HEK293 (cell line): ENCODE measurements at regions not wholly inside any gene's neighbourhood (a gene's known extent, or its start where the extent isn't known, plus 50 kb on each side); places are given as distances from the start of the nearest gene placed in this dataset.

ENCODE experiments used
- CTCF ChIA-PET: fragments of 350-600 bp; formaldehyde crosslinking; extraction: SDS; loops from one replicate; lab custom pipeline; 2021; ENCODE audit warnings: antibody characterized with exemption; lab: Yijun Ruan, JAX
- POLR2A ChIA-PET: fragments of 300-600 bp; formaldehyde crosslinking; extraction: SDS; loops from one replicate; lab custom pipeline; 2020; ENCODE audit warnings: antibody characterized with exemption, inconsistent platforms; lab: Yijun Ruan, JAX
- H3K27ac ChIP-seq: fragments of 200-500 bp; sonication (Bioruptor generic); 2 replicates; pipeline ENCODE4 v1.5.1; 2014; ENCODE audit warnings: low read depth, low read length, control low read depth, inconsistent platforms; ENCODE audit errors: extremely low read depth
- H3K36me3 ChIP-seq, 2 experiments: fragments of 200-500 bp in 1 of 2; sonication (Bioruptor generic) in 1 of 2; 1 replicate in 1 of 2; 2 replicates in 1 of 2; pipeline ENCODE4 v1.5.1; 2014 to 2017; ENCODE audit warnings: inconsistent platforms in 2 of 2, low read length in 2 of 2; ENCODE audit not compliant: control insufficient read depth in 2 of 2, insufficient read depth in 1 of 2
- H3K4me1 ChIP-seq: fragments of 200-500 bp; sonication (Bioruptor generic); 2 replicates; pipeline ENCODE4 v1.5.1; 2014; ENCODE audit warnings: mild to moderate bottlenecking, low read length, inconsistent platforms; ENCODE audit not compliant: control insufficient read depth, insufficient read depth
- H3K4me3 ChIP-seq: 2 replicates; pipeline ENCODE4 v1.5.1; 2011; ENCODE audit warnings: low read depth, mild to moderate bottlenecking, control low read depth, low read length, moderate library complexity
- H3K9me3 ChIP-seq: fragments of 200-500 bp; sonication (Bioruptor generic); 2 replicates; pipeline ENCODE4 v1.5.1; 2014; ENCODE audit warnings: low read depth, low read length, inconsistent platforms; ENCODE audit not compliant: control insufficient read depth, insufficient read depth
- CTCF ChIP-seq: fragments of 450-650 bp; formaldehyde crosslinking; IDR thresholded peaks from 2 replicates; pipeline ENCODE4 v1.5.1; 2016; ENCODE audit warnings: missing biosample characterization, missing genetic modification characterization
- KLF1 ChIP-seq: fragments of 450-650 bp; formaldehyde crosslinking; IDR thresholded peaks from 2 replicates; pipeline ENCODE4 v1.5.1; 2016; ENCODE audit warnings: missing biosample characterization, missing genetic modification characterization
- OSR2 ChIP-seq: fragments of 450-650 bp; formaldehyde crosslinking; IDR thresholded peaks from 2 replicates; pipeline ENCODE4 v1.5.1; 2016; ENCODE audit warnings: missing biosample characterization, missing genetic modification characterization
- ZBTB11 ChIP-seq: fragments of 450-650 bp; formaldehyde crosslinking; conservative IDR thresholded peaks from 2 replicates; pipeline ENCODE4 v1.5.1; 2016; ENCODE audit warnings: low read depth, missing biosample characterization, missing genetic modification characterization
- ZBTB8A ChIP-seq: fragments of 450-650 bp; formaldehyde crosslinking; IDR thresholded peaks from 2 replicates; pipeline ENCODE4 v1.5.1; 2016; ENCODE audit warnings: missing biosample characterization, missing genetic modification characterization
- ZFP37 ChIP-seq: fragments of 450-650 bp; formaldehyde crosslinking; IDR thresholded peaks from 2 replicates; pipeline ENCODE4 v1.5.1; 2016; ENCODE audit warnings: missing biosample characterization, missing genetic modification characterization
- ZNF114 ChIP-seq: fragments of 450-650 bp; formaldehyde crosslinking; IDR thresholded peaks from 2 replicates; pipeline ENCODE4 v1.5.0; 2017; ENCODE audit warnings: missing biosample characterization, missing genetic modification characterization
- ZNF138 ChIP-seq: fragments of 450-650 bp; formaldehyde crosslinking; IDR thresholded peaks from 2 replicates; pipeline ENCODE4 v1.5.1; 2016; ENCODE audit warnings: missing biosample characterization, missing genetic modification characterization, borderline replicate concordance
- ZNF140 ChIP-seq: fragments of 450-650 bp; formaldehyde crosslinking; IDR thresholded peaks from 2 replicates; pipeline ENCODE4 v1.5.1; 2016; ENCODE audit warnings: missing biosample characterization, missing genetic modification characterization
- ZNF16 ChIP-seq: fragments of 450-650 bp; formaldehyde crosslinking; IDR thresholded peaks from 2 replicates; pipeline ENCODE4 v1.5.1; 2016; ENCODE audit warnings: low read depth, missing biosample characterization, missing genetic modification characterization
- ZNF169 ChIP-seq: fragments of 450-650 bp; formaldehyde crosslinking; IDR thresholded peaks from 2 replicates; pipeline ENCODE4 v1.5.1; 2016; ENCODE audit warnings: missing biosample characterization, missing genetic modification characterization
- ZNF26 ChIP-seq: fragments of 450-650 bp; formaldehyde crosslinking; IDR thresholded peaks from 2 replicates; pipeline ENCODE4 v1.5.1; 2016; ENCODE audit warnings: missing biosample characterization, missing genetic modification characterization
- ZNF311 ChIP-seq: fragments of 450-650 bp; formaldehyde crosslinking; IDR thresholded peaks from 2 replicates; pipeline ENCODE4 v1.5.1; 2017; ENCODE audit warnings: missing biosample characterization, missing genetic modification characterization, borderline replicate concordance
- ZNF350 ChIP-seq: fragments of 450-650 bp; formaldehyde crosslinking; IDR thresholded peaks from 2 replicates; pipeline ENCODE4 v1.5.0; 2017; ENCODE audit warnings: missing biosample characterization, mild to moderate bottlenecking, missing genetic modification characterization
- ZNF354C ChIP-seq: fragments of 450-650 bp; formaldehyde crosslinking; IDR thresholded peaks from 2 replicates; pipeline ENCODE4 v1.5.1; 2016; ENCODE audit warnings: missing biosample characterization, missing genetic modification characterization, low read depth, borderline replicate concordance
- ZNF423 ChIP-seq: fragments of 450-650 bp; formaldehyde crosslinking; IDR thresholded peaks from 2 replicates; pipeline ENCODE4 v1.5.1; 2016; ENCODE audit warnings: missing biosample characterization, missing genetic modification characterization
- ZNF529 ChIP-seq: fragments of 450-650 bp; formaldehyde crosslinking; IDR thresholded peaks from 2 replicates; pipeline ENCODE4 v1.5.1; 2017; ENCODE audit warnings: missing genetic modification characterization, missing biosample characterization; ENCODE audit not compliant: insufficient replicate concordance
- ZNF596 ChIP-seq: fragments of 450-650 bp; IDR thresholded peaks from 2 replicates; pipeline ENCODE4 v1.5.0; 2018; ENCODE audit warnings: missing biosample characterization, mild to moderate bottlenecking, missing genetic modification characterization, moderate library complexity
- ZNF76 ChIP-seq: fragments of 450-650 bp; formaldehyde crosslinking; IDR thresholded peaks from 2 replicates; pipeline ENCODE4; 2016; ENCODE audit warnings: low read depth, missing biosample characterization, missing genetic modification characterization, borderline replicate concordance
- ZSCAN5A ChIP-seq: fragments of 450-650 bp; formaldehyde crosslinking; IDR thresholded peaks from 2 replicates; pipeline ENCODE4 v1.5.1; 2016; ENCODE audit warnings: missing biosample characterization, missing genetic modification characterization
- TF ChIP-seq, protein P1 (sequence below): fragments of 450-650 bp; IDR thresholded peaks from 2 replicates; pipeline ENCODE4 v1.5.1; 2018; ENCODE audit warnings: missing biosample characterization, missing genetic modification characterization
- TF ChIP-seq, protein P2 (sequence below): fragments of 450-650 bp; formaldehyde crosslinking; IDR thresholded peaks from 2 replicates; pipeline ENCODE4 v1.5.1; 2016; ENCODE audit warnings: missing biosample characterization, missing genetic modification characterization

DNA sequence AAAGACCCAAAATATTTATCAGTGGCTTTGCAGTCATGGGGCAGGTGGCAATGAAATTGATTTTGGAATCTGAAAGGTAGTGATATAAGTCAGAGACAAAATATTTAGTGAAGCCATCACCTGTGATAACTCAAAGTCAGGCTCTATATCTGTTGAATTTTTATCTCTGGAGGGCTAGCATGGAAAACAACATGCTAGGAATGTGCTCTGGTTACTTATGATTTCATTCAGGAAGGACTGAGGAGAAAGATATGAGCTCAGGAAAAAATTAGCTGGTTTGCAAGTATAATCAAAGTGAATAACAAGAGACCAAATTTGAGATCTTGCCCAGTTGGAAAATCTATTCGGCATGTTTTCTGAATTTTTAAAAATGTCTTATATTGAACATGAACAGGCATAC lies 364.6 kb upstream of the LRRC7 start:
- ChIA-PET CTCF (interaction anchor here (1.0 kb wide), 1 partner anchor 534 kb away, joined by 3 read pairs; no protein-coding TSS in a partner anchor), POLR2A (no interaction called here)
- Histone ChIP-seq H3K4me1 (no peaks in the 10 kb centered on the region), H3K4me3 (no peak overlapping the region), H3K27ac (no peak overlapping the region), H3K9me3 (no peaks in the 10 kb centered on the region; the same call in 1 of the 2 replicates), H3K36me3 (no peaks in the 10 kb centered on the region)
- TF ChIP-seq OSR2 (tag by site-specific recombination) (no peak), ZNF140 (tag by site-specific recombination) (no peak), ZSCAN5A (tag by site-specific recombination) (no peak)

GRCh38 chr1:69213644-69214043 lies 354.1 kb upstream of the LRRC7 start:
- ChIA-PET POLR2A (no interaction called here), CTCF (no interaction called here)
- no peaks in the 10 kb centered on the region for H3K36me3 ChIP-seq
- TF ChIP-seq ZBTB11: no peak
- TF ChIP-seq ZNF76 (tag by site-specific recombination): no peak
- TF ChIP-seq ZNF354C: no peak
- no peak for TF ChIP-seq ZNF26
- TF ChIP-seq ZNF596: no peak
- TF ChIP-seq CTCF (tag by site-specific recombination): no peak
- TF ChIP-seq ZNF16 (tag by site-specific recombination): no peak
- no peak overlapping the region for H3K4me3 ChIP-seq
- no peak overlapping the region for H3K27ac ChIP-seq
- no peaks in the 10 kb centered on the region for H3K9me3 ChIP-seq
- no peaks in the 10 kb centered on the region for H3K4me1 ChIP-seq

GRCh38 chr1:69215883-69216282 lies 351.8 kb upstream of the LRRC7 start:
- no peak overlapping the region for H3K4me3 ChIP-seq
- H3K4me1 ChIP-seq: no peaks in the 10 kb centered on the region; the same call in 1 of the 2 replicates
- POLR2A ChIA-PET: no interaction called here
- no peaks in the 10 kb centered on the region for H3K9me3 ChIP-seq
- no peak overlapping the region for H3K27ac ChIP-seq
- H3K36me3 ChIP-seq: no peaks in the 10 kb centered on the region
- no peak for TF ChIP-seq ZNF169 (tag by site-specific recombination)
- no peak for TF ChIP-seq ZNF311 (tag by site-specific recombination)
- no peak for TF ChIP-seq ZBTB8A (tag by site-specific recombination)
- no peak for TF ChIP-seq ZNF76 (tag by site-specific recombination)
- no peak for TF ChIP-seq ZNF529 (tag by site-specific recombination)
- TF ChIP-seq, protein P1, sequence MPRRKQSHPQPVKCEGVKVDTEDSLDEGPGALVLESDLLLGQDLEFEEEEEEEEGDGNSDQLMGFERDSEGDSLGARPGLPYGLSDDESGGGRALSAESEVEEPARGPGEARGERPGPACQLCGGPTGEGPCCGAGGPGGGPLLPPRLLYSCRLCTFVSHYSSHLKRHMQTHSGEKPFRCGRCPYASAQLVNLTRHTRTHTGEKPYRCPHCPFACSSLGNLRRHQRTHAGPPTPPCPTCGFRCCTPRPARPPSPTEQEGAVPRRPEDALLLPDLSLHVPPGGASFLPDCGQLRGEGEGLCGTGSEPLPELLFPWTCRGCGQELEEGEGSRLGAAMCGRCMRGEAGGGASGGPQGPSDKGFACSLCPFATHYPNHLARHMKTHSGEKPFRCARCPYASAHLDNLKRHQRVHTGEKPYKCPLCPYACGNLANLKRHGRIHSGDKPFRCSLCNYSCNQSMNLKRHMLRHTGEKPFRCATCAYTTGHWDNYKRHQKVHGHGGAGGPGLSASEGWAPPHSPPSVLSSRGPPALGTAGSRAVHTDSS: no peak
- TF ChIP-seq, protein P2, sequence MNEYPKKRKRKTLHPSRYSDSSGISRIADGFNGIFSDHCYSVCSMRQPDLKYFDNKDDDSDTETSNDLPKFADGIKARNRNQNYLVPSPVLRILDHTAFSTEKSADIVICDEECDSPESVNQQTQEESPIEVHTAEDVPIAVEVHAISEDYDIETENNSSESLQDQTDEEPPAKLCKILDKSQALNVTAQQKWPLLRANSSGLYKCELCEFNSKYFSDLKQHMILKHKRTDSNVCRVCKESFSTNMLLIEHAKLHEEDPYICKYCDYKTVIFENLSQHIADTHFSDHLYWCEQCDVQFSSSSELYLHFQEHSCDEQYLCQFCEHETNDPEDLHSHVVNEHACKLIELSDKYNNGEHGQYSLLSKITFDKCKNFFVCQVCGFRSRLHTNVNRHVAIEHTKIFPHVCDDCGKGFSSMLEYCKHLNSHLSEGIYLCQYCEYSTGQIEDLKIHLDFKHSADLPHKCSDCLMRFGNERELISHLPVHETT (tag by site-specific recombination): no peak
- no peak for TF ChIP-seq ZFP37 (tag by site-specific recombination)
- TF ChIP-seq KLF1 (tag by site-specific recombination): no peak
- TF ChIP-seq ZNF350 (tag by site-specific recombination): no peak
- no peak for TF ChIP-seq ZNF138 (tag by site-specific recombination)
- no peak for TF ChIP-seq ZNF114 (tag by site-specific recombination)
- no peak for TF ChIP-seq ZNF423 (tag by site-specific recombination)
- TF ChIP-seq, all 188 proteins: peak for 0
- CTCF ChIA-PET: no interaction called here
